CD4-positive, alpha-beta T cell (primary cell): ENCODE measurements at regions not wholly inside any gene's neighbourhood (a gene's known extent, or its start where the extent isn't known, plus 50 kb on each side); places are given as distances from the start of the nearest gene placed in this dataset.

ENCODE experiments used
- ATAC-seq: fragments of 200-7000 bp; cut with Tn5 transposase; one replicate; pipeline ENCODE4 v1.10.0; 2022; ENCODE audit warnings: mild to moderate bottlenecking; ENCODE audit not compliant: poor library complexity
- CTCF ChIA-PET: fragments of 350-600 bp; sonication (Branson Sonifier 250); formaldehyde crosslinking; loops from one replicate; lab custom pipeline; 2021; ENCODE audit warnings: antibody characterized with exemption, inconsistent platforms; lab: Charles Lee
- POLR2A ChIA-PET: fragments of 350-600 bp; sonication (Branson Sonifier 250); formaldehyde crosslinking; loops from one replicate; lab custom pipeline; 2021; ENCODE audit warnings: antibody characterized with exemption, inconsistent platforms; lab: Charles Lee
- DNase-seq, 14 experiments: peaks; one replicate each; pipeline ENCODE4 v3.0.0-alpha.2; 2013 to 2020; ENCODE audit warnings: mixed read lengths in 2 of 14
- H3K27ac ChIP-seq, 2 donors: one replicate each; pipeline versions ENCODE4 v1.5.1 to v1.7.0; 2013; ENCODE audit warnings: low read length in 2 of 2, low read depth in 1 of 2, mild to moderate bottlenecking in 1 of 2
- H3K27me3 ChIP-seq, 2 experiments: 1 replicate in 1 of 2; 2 replicates in 1 of 2; pipeline versions ENCODE4 v1.6.1 to v1.7.0; 2013; ENCODE audit warnings: low read length in 2 of 2, control low read depth in 1 of 2, mild to moderate bottlenecking in 1 of 2, moderate library complexity in 1 of 2; ENCODE audit not compliant: insufficient read depth in 2 of 2, control insufficient read depth in 1 of 2
- H3K36me3 ChIP-seq: one replicate; pipeline ENCODE4 v1.6.1; 2013; ENCODE audit warnings: low read length, control low read depth; ENCODE audit not compliant: insufficient read depth
- H3K4me1 ChIP-seq: one replicate; pipeline ENCODE4 v1.6.1; 2013; ENCODE audit warnings: low read length, control low read depth; ENCODE audit not compliant: insufficient read depth
- H3K4me3 ChIP-seq: one replicate; pipeline ENCODE4 v1.5.1; 2013; ENCODE audit warnings: mild to moderate bottlenecking, low read length, moderate library complexity
- H3K9me3 ChIP-seq, 2 experiments: 1 replicate in 1 of 2; 2 replicates in 1 of 2; pipeline versions ENCODE4 v1.6.1 to v1.7.0; 2013; ENCODE audit warnings: low read length in 2 of 2, mild to moderate bottlenecking in 2 of 2, control low read depth in 1 of 2, moderate library complexity in 1 of 2; ENCODE audit not compliant: control insufficient read depth in 1 of 2, insufficient read depth in 1 of 2
- H3K27ac Mint-ChIP-seq: one replicate; pipeline ENCODE4 v1.8.0; 2020; ENCODE audit warnings: mixed read lengths
- H3K27me3 Mint-ChIP-seq: one replicate; pipeline ENCODE4 v1.8.0; 2021; ENCODE audit warnings: mixed read lengths
- H3K36me3 Mint-ChIP-seq: one replicate; pipeline ENCODE4 v1.8.0; 2021; ENCODE audit warnings: low read depth, mixed read lengths
- H3K4me1 Mint-ChIP-seq: one replicate; pipeline ENCODE4 v1.8.0; 2021; ENCODE audit warnings: low read depth, mixed read lengths
- H3K4me3 Mint-ChIP-seq: one replicate; pipeline ENCODE4 v1.8.0; 2020; ENCODE audit warnings: mild to moderate bottlenecking, mixed read lengths
- H3K9me3 Mint-ChIP-seq: one replicate; pipeline ENCODE4 v1.8.0; 2020; ENCODE audit warnings: mixed read lengths
- CTCF ChIP-seq: fragments of 200-600 bp; IDR thresholded peaks from one replicate; pipeline ENCODE4 v1.8.0; 2022; ENCODE audit warnings: antibody characterized with exemption, mild to moderate bottlenecking
- intact Hi-C, 2 experiments: fragments of 100-400 bp; cut with DNase I in 1 of 2; cut with micrococcal nuclease in 1 of 2; formaldehyde crosslinking; loops; one replicate each; pipeline versions ENCODE4 v1.15.1 to v1.9.0; 2023 to 2025; cut with DNase I, micrococcal nuclease

DNA sequence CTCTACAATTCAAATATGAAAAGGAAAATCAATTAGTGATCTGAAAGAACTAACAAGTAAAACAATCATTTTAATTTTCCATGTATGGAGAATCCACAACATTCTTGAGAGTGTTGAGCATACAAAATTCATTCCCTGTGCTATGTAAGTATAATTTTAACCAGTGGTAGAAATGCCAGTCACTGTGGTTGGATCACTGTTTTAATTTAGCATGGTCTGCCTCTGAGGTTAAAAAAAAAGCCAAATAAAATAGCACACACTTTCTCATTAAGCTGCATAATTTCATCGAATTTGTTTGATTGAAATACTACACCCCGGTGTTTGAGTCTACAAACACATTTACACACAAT is 185.5 kb upstream of the STS start:
- Mint-ChIP-seq H3K27ac (no peak overlapping the region), H3K4me1 (no peaks in the 10 kb centered on the region), H3K36me3 (no peaks in the 10 kb centered on the region), H3K27me3 (no peaks in the 10 kb centered on the region), H3K4me3 (no peak overlapping the region), H3K9me3 (no peaks in the 10 kb centered on the region)
- H3K36me3 ChIP-seq, result no peaks in the 10 kb centered on the region
- ChIA-PET POLR2A (no interaction called here), CTCF (no interaction called here)
- no peak overlapping the region for H3K27ac ChIP-seq
- H3K4me1 ChIP-seq, result no peaks in the 10 kb centered on the region
- intact Hi-C loops, result no loop called here
- no peaks in the 10 kb centered on the region for H3K9me3 ChIP-seq
- no peak for DNase-seq
- H3K4me3 ChIP-seq, result no peak overlapping the region
- ATAC-seq, result no peak
- no peak for TF ChIP-seq CTCF
- no peaks in the 10 kb centered on the region for H3K27me3 ChIP-seq

DNA sequence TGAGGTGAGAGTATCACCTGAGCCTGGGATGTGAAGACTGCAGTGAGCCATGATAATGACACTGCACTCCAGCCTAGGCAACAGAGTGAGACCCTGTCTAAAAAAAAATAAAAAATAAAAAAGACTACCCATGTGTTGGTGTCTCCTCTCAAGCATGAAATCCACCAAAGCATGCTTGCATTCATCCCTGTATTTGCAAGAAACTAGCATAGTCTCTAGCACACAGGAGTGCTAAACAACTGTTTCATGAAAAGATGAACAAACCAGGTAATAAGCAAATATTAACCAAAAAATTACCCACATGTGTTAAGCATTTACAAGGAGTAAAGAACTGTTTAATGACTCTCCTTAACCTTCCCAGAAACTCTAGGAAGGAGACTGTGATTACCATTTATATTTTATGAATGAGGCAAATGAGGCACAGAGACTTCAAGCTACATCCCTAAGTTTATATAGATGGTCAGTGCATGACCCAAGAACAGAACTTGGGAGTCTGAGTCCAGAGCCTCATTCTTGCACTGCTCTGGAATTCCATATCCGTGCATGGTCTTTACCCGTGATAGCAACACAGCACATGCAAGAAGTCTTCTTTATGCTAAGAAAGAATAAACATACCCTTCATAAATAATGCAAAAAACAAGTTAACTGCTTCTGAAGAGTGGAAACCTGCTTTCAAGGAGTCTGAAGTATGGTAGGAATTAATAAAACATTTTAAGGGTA is 186.1 kb upstream of the STS start:
- H3K27ac Mint-ChIP-seq, result no peak overlapping the region
- no peak overlapping the region for H3K4me3 Mint-ChIP-seq
- no peaks in the 10 kb centered on the region for H3K27me3 Mint-ChIP-seq
- H3K27me3 ChIP-seq, result no peaks in the 10 kb centered on the region
- no peaks in the 10 kb centered on the region for H3K9me3 Mint-ChIP-seq
- ChIA-PET CTCF (no interaction called here), POLR2A (no interaction called here)
- H3K4me3 ChIP-seq, result no peak overlapping the region
- H3K27ac ChIP-seq, result no peak overlapping the region
- intact Hi-C loops, result no loop called here
- H3K36me3 ChIP-seq, result no peaks in the 10 kb centered on the region
- H3K36me3 Mint-ChIP-seq, result no peaks in the 10 kb centered on the region
- H3K4me1 ChIP-seq, result no peaks in the 10 kb centered on the region
- ATAC-seq (no peak), DNase-seq (no peak)
- H3K4me1 Mint-ChIP-seq, result no peaks in the 10 kb centered on the region
- no peaks in the 10 kb centered on the region for H3K9me3 ChIP-seq
- no peak for TF ChIP-seq CTCF

- intact Hi-C loops, result no loop called here
- TF ChIP-seq CTCF, result no peak
- Histone ChIP-seq H3K27ac (no peak overlapping the region), H3K4me3 (no peak overlapping the region), H3K4me1 (no peaks in the 10 kb centered on the region), H3K27me3 (no peaks in the 10 kb centered on the region), H3K9me3 (no peaks in the 10 kb centered on the region), H3K36me3 (no peaks in the 10 kb centered on the region)
- no peak overlapping the region for H3K4me3 Mint-ChIP-seq
- no peak overlapping the region for H3K27ac Mint-ChIP-seq
- ChIA-PET POLR2A (no interaction called here), CTCF (no interaction called here)
- H3K4me1 Mint-ChIP-seq, result no peaks in the 10 kb centered on the region
- DNase-seq (no peak), ATAC-seq (no peak)
- H3K27me3 Mint-ChIP-seq, result no peaks in the 10 kb centered on the region
- no peaks in the 10 kb centered on the region for H3K36me3 Mint-ChIP-seq
- H3K9me3 Mint-ChIP-seq, result no peaks in the 10 kb centered on the region
Measured at GRCh38 chrX:6959006-6959405, 188.5 kb upstream of the STS start.
